ENCODE measurements at regions not wholly inside any gene's neighbourhood (a gene's known extent, or its start where the extent isn't known, plus 50 kb on each side); places are given as distances from the start of the nearest gene placed in this dataset.

- no peak for DNase-seq (ENCODE audit: low spot score)
Measured at GRCh38 chr3:160132226-160132625, 93.0 kb upstream of the C3orf80 start.

GRCh38 chr3:160133757-160134156 lies 91.5 kb upstream of the C3orf80 start:
- DNase-seq (ENCODE audit: low spot score) = no peak

GRCh38 chr3:160134454-160134853 lies 90.8 kb upstream of the C3orf80 start:
- DNase-seq (ENCODE audit: low spot score) = no peak

GRCh38 chr3:160134964-160135363 lies 90.3 kb upstream of the C3orf80 start:
- DNase-seq (ENCODE audit: low spot score) = peak; percentile 15

- no peak for DNase-seq (ENCODE audit: low spot score)
Measured at GRCh38 chr3:160135851-160136250, 89.4 kb upstream of the C3orf80 start.

GRCh38 chr3:160136421-160136820 lies 88.8 kb upstream of the C3orf80 start:
- DNase-seq (ENCODE audit: low spot score) = no peak

GRCh38 chr3:160139291-160139690 lies 85.9 kb upstream of the C3orf80 start:
- DNase-seq (ENCODE audit: low spot score) = no peak

GRCh38 chr3:160140756-160141155 lies 84.5 kb upstream of the C3orf80 start:
- no peak for DNase-seq (ENCODE audit: low spot score)

- no peak for DNase-seq (ENCODE audit: low spot score)
Measured at GRCh38 chr3:160141485-160142185, 83.6 kb upstream of the C3orf80 start.

GRCh38 chr3:160143482-160143881 lies 81.7 kb upstream of the C3orf80 start:
- no peak for DNase-seq (ENCODE audit: low spot score)

GRCh38 chr3:160150066-160150465 lies 75.2 kb upstream of the C3orf80 start:
- no peak for DNase-seq (ENCODE audit: low spot score)

- DNase-seq (ENCODE audit: low spot score) = no peak
Measured at GRCh38 chr3:160150525-160150924, 74.7 kb upstream of the C3orf80 start.

GRCh38 chr3:160152638-160153037 lies 72.6 kb upstream of the C3orf80 start:
- no peak for DNase-seq (ENCODE audit: low spot score)

- DNase-seq (ENCODE audit: low spot score) = no peak
Measured at GRCh38 chr3:160154033-160154432, 71.2 kb upstream of the C3orf80 start.

GRCh38 chr3:160154596-160154995 lies 70.6 kb upstream of the C3orf80 start:
- DNase-seq (ENCODE audit: low spot score) = no peak

- no peak for DNase-seq (ENCODE audit: low spot score)
Measured at GRCh38 chr3:160157321-160157720, 67.9 kb upstream of the C3orf80 start.

- no peak for DNase-seq (ENCODE audit: low spot score)
Measured at GRCh38 chr3:160159341-160159740, 65.9 kb upstream of the C3orf80 start.

GRCh38 chr3:160159806-160160205 lies 65.4 kb upstream of the C3orf80 start:
- DNase-seq (ENCODE audit: low spot score) = no peak

GRCh38 chr3:160161921-160162320 lies 63.3 kb upstream of the C3orf80 start:
- no peak for DNase-seq (ENCODE audit: low spot score)

- DNase-seq (ENCODE audit: low spot score) = no peak
Measured at GRCh38 chr3:160162440-160162839, 62.8 kb upstream of the C3orf80 start.

- DNase-seq (ENCODE audit: low spot score) = no peak
Measured at GRCh38 chr3:160163229-160163878, 61.9 kb upstream of the C3orf80 start.

- no peak for DNase-seq (ENCODE audit: low spot score)
Measured at GRCh38 chr3:160168246-160168645, 57.0 kb upstream of the C3orf80 start.

- DNase-seq (ENCODE audit: low spot score) = no peak
Measured at GRCh38 chr3:160169139-160169976, 55.9 kb upstream of the C3orf80 start.
